ENCODE measurements at regions not wholly inside any gene's neighbourhood (a gene's known extent, or its start where the extent isn't known, plus 50 kb on each side); places are given as distances from the start of the nearest gene placed in this dataset.

- peak; percentile 52 for DNase-seq (ENCODE audit: low read depth)
- H3K4me3 ChIP-seq (ENCODE audit: low read depth, low read length) = no peak overlapping the region
- no peak for TF ChIP-seq CTCF (IDR thresholded peaks at IDR 0.05; ENCODE audit: insufficient read depth, low read depth, low read length)
Measured at GRCh38 chr7:41183741-41184140, 519.1 kb downstream of the INHBA start.

DNA sequence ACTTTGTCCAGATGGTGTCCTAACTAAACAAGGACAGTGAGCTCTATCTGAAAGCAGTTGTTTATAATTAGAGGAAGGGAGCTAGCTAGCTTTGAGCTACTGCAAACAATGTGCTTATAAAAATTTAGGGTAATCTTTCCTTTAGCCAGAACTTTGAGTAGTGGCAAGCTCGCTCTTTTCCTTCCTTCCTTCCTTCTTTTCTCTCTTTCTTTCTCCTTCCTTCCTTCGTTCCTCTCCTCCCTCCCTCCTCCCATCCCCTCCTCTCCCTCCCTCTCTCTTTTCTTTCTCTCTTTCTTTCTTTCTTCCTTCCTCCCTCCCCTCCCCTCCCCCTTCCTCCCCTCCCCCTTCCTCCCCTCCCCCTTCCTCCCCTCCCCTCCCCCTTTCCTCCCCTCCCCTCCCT lies 520.1 kb downstream of the INHBA start:
- H3K4me3 ChIP-seq (ENCODE audit: low read depth, low read length) = no peak overlapping the region
- no peak for DNase-seq (ENCODE audit: low read depth)
- TF ChIP-seq CTCF (IDR thresholded peaks at IDR 0.05; ENCODE audit: insufficient read depth, low read depth, low read length) = no peak

- H3K4me3 ChIP-seq (ENCODE audit: low read depth, low read length) = no peak overlapping the region
- DNase-seq (ENCODE audit: low read depth) = no peak
- TF ChIP-seq CTCF (IDR thresholded peaks at IDR 0.05; ENCODE audit: insufficient read depth, low read depth, low read length) = no peak
Measured at GRCh38 chr7:41175435-41175834, 527.5 kb downstream of the INHBA start.

DNA sequence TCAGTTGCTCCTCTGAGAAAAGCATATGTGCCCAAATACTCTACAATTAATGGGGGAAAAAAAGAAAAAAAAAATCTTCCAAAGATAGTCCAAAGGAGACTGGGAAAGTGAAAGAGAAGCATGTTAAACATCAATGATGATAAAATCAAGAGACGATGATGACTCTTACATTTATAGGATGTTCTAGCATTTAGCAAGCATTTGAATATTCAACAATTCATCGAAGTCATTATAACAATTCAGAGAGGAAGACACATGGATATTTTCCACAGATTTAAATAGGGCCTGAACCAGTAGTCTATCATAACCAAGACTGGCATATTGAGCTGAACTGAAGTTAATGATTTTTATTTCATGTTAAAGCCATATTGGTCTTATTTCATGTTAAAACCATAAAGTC lies 528.4 kb downstream of the INHBA start:
- no peak for TF ChIP-seq CTCF (IDR thresholded peaks at IDR 0.05; ENCODE audit: insufficient read depth, low read depth, low read length)
- no peak overlapping the region for H3K4me3 ChIP-seq (ENCODE audit: low read depth, low read length)

DNA sequence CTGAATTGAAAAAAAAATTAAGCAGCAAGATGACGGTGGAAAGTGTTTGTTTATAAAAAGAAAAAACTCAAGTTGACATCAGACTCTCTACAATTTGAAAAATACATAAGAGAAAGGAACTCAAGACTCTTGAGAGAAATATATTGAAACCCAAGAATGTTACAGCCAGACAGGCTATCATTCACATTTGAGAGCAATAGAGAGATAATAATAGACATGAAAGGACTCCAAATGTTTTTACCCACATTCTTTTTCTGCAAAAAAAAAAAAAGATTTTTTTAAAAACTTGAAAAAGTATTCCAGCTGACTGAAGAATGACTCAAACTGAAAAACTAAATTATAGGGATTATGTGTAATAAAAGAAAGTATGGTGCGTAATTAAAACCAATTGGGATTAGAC lies 532.4 kb downstream of the INHBA start:
- TF ChIP-seq CTCF (IDR thresholded peaks at IDR 0.05; ENCODE audit: insufficient read depth, low read depth, low read length) = no peak
- no peak overlapping the region for H3K4me3 ChIP-seq (ENCODE audit: low read depth, low read length)
- no peak for DNase-seq (ENCODE audit: low read depth)

More for the DNA sequence above, 528.4 kb downstream of the INHBA start:
- no peak for DNase-seq (ENCODE audit: low read depth)

DNA sequence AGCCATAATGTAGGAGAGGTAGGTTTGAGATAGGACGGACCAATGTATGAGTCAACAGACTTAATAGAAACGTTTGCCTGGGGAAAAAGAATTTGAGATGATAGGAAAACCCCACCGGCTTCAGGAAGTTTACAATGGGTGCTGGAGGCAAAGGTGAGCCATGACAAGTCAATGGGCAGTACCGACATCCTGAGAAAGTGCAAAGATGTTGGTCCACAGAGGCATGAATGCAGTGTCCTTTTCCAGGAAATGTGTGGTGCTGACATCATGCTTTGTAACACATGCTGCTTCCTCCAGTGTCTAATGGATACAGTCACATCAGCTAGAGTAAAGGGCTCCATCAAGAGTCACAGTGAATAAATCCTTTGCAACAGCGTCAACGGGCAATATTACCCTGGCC lies 533.6 kb downstream of the INHBA start:
- DNase-seq (ENCODE audit: low read depth) = no peak
- no peak for TF ChIP-seq CTCF (IDR thresholded peaks at IDR 0.05; ENCODE audit: insufficient read depth, low read depth, low read length)
- H3K4me3 ChIP-seq (ENCODE audit: low read depth, low read length) = no peak overlapping the region

DNA sequence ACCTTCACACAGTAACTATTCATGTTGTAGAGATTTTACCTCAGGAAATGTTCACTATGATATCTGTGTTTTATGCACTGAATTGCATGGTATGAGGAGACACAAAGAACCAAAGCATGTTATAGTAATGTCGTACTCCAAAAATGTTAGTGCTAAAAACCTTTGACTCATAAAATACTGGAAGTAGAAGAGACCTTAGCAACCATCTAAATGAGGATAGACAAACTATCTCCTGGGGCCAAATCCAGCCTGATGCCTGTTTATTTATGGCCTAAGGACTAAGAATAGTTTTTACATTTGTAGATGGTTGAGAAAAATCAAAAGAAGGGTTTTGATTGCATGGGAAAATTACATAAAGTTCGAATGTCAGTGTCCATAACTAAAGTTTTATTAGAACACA lies 535.1 kb downstream of the INHBA start:
- no peak for DNase-seq (ENCODE audit: low read depth)
- H3K4me3 ChIP-seq (ENCODE audit: low read depth, low read length) = no peak overlapping the region
- TF ChIP-seq CTCF (IDR thresholded peaks at IDR 0.05; ENCODE audit: insufficient read depth, low read depth, low read length) = no peak
